K562 (cell line): ENCODE measurements at regions not wholly inside any gene's neighbourhood (a gene's known extent, or its start where the extent isn't known, plus 50 kb on each side); places are given as distances from the start of the nearest gene placed in this dataset.

Experiments used
- ATAC-seq: fragments of 200-7000 bp; cut with Tn5 transposase; 3 replicates; pipeline ENCODE4 v1.9.1; 2020; ENCODE audit warnings: moderate library complexity
- BruUV-seq: library from RNA; stranded (reverse); fragments of 400-500 nt; replicated peaks from 2 replicates; lab custom pipeline; 2021; lab: Mats Ljungman, UMichigan
- CTCF ChIA-PET: fragments of 300-600 bp; formaldehyde crosslinking; extraction: SDS; loops from one replicate; lab custom pipeline; 2021; ENCODE audit warnings: low intra/inter-chr PET ratio; lab: Yijun Ruan, JAX
- POLR2A ChIA-PET: fragments of 300-600, 350-650 bp; sonication (Branson Sonifier 250); formaldehyde crosslinking; extraction: SDS; loops from one replicate; lab custom pipeline; 2021; ENCODE audit warnings: antibody characterized with exemption, inconsistent platforms; lab: Yijun Ruan, JAX
- DNase-seq, 4 experiments: peaks; one replicate each; pipeline versions ENCODE4 v3.0.0 to v3.0.0-alpha.2; 2011 to 2018; ENCODE audit warnings: low spot score in 3 of 4, mixed read lengths in 3 of 4; ENCODE audit errors: extremely low read depth in 1 of 4
- FAIRE-seq: peaks from 2 replicates; lab custom pipeline; 2011; peaks lifted over from hg19 to GRCh38; lab: Jason Lieb, UNC
- H2AFZ ChIP-seq: 2 replicates; pipeline ENCODE4 v1.6.0; 2011; ENCODE audit warnings: low read depth, low read length, control low read depth, inconsistent platforms
- H3K27ac ChIP-seq: fragments of 200-600 bp; 3 replicates; pipeline ENCODE4 v1.8.0; 2011; ENCODE audit warnings: low read depth, mild to moderate bottlenecking, control low read depth, inconsistent platforms, low read length, moderate library complexity, mixed read lengths; ENCODE audit errors: extremely low read depth
- H3K27me3 ChIP-seq, 2 experiments: fragments of 300-600 bp in 1 of 2; 2 replicates in 1 of 2; 3 replicates in 1 of 2; pipeline versions ENCODE4 v1.6.0 to v1.8.0; 2011; ENCODE audit warnings: inconsistent platforms in 2 of 2, low read length in 2 of 2, mild to moderate bottlenecking in 1 of 2, mixed read lengths in 1 of 2, moderate library complexity in 1 of 2; ENCODE audit not compliant: control insufficient read depth in 2 of 2, insufficient read depth in 2 of 2
- H3K36me3 ChIP-seq: fragments of 300-600 bp; 3 replicates; pipeline ENCODE4 v1.8.0; 2011; ENCODE audit warnings: mild to moderate bottlenecking, low read length, inconsistent platforms; ENCODE audit not compliant: control insufficient read depth, insufficient read depth
- H3K4me1 ChIP-seq, 2 experiments: fragments of 200-600 bp in 1 of 2; replicated peaks in 1 of 2; 2 replicates in 1 of 2; 3 replicates in 1 of 2; pipeline versions ENCODE4 v1.5.1 to v1.8.0; 2011; ENCODE audit warnings: inconsistent platforms in 2 of 2, low read length in 2 of 2, mild to moderate bottlenecking in 1 of 2, mixed read lengths in 1 of 2, moderate library complexity in 1 of 2; ENCODE audit not compliant: control insufficient read depth in 2 of 2, insufficient read depth in 2 of 2
- H3K4me2 ChIP-seq: 2 replicates; pipeline ENCODE4 v1.6.1; 2011; ENCODE audit warnings: low read length, control low read depth, inconsistent platforms, mixed read lengths; ENCODE audit not compliant: insufficient read depth
- H3K4me3 ChIP-seq: fragments of 200-600 bp; sonication (generic), shearing (Covaris generic); 2 replicates; pipeline ENCODE4 v1.5.1; 2016; ENCODE audit warnings: control low read depth, inconsistent platforms
- H3K79me2 ChIP-seq: fragments of 200-600 bp; 3 replicates; pipeline ENCODE4 v1.8.0; 2011; ENCODE audit warnings: low read length, inconsistent platforms; ENCODE audit not compliant: control insufficient read depth, insufficient read depth
- H3K9ac ChIP-seq, 2 experiments: 2 replicates each; pipeline versions ENCODE4 v1.6.0 to v1.6.1; 2011; ENCODE audit warnings: low read depth in 2 of 2, low read length in 2 of 2, control low read depth in 1 of 2, inconsistent platforms in 1 of 2, mild to moderate bottlenecking in 1 of 2, mixed read lengths in 1 of 2; ENCODE audit not compliant: insufficient read depth in 1 of 2
- H3K9me1 ChIP-seq: one replicate; pipeline ENCODE4 v1.6.0; 2011; ENCODE audit warnings: inconsistent platforms, mild to moderate bottlenecking, low read length, moderate library complexity; ENCODE audit not compliant: control insufficient read depth, insufficient read depth
- H3K9me3 ChIP-seq: replicated peaks from 2 replicates; pipeline ENCODE4 v1.5.1; 2011; ENCODE audit warnings: low read depth, low read length, inconsistent platforms; ENCODE audit not compliant: control insufficient read depth, insufficient read depth
- H4K20me1 ChIP-seq: replicated peaks from 2 replicates; pipeline ENCODE4 v1.6.1; 2011; ENCODE audit warnings: low read length, inconsistent platforms, mixed read lengths; ENCODE audit not compliant: control insufficient read depth, insufficient read depth
- ARHGAP35 ChIP-seq: fragments of 450-650 bp; IDR thresholded peaks from 2 replicates; pipeline ENCODE4 v1.6.1; 2018; ENCODE audit not compliant: partially characterized antibody
- FOXA1 ChIP-seq: fragments of 450-650 bp; IDR thresholded peaks from 2 replicates; pipeline ENCODE4 v1.6.1; 2016; ENCODE audit warnings: mild to moderate bottlenecking, borderline replicate concordance
- JUNB ChIP-seq: fragments of 450-650 bp; formaldehyde crosslinking; conservative IDR thresholded peaks from 2 replicates; pipeline ENCODE4 v1.4.0; 2020; ENCODE audit warnings: mild to moderate bottlenecking
- KLF6 ChIP-seq: fragments of 250-450 bp; sonication (Bioruptor Pico); IDR thresholded peaks from 2 replicates; pipeline ENCODE4 v1.4.0; 2020; ENCODE audit warnings: mild to moderate bottlenecking, moderate library complexity, borderline replicate concordance
- POU5F1 ChIP-seq: fragments of 150-350 bp; IDR thresholded peaks from 2 replicates; pipeline ENCODE4 v1.6.1; 2014; ENCODE audit warnings: borderline replicate concordance, low read length, low read depth, mild to moderate bottlenecking; ENCODE audit not compliant: partially characterized antibody
- SPI1 ChIP-seq: IDR thresholded peaks from 2 replicates; pipeline ENCODE4 v1.6.1; 2011; ENCODE audit warnings: low read depth, low read length, control low read depth, borderline replicate concordance
- THRAP3 ChIP-seq: fragments of 450-650 bp; IDR thresholded peaks from 2 replicates; pipeline ENCODE4 v1.6.1; 2016; ENCODE audit warnings: mild to moderate bottlenecking, inconsistent platforms, borderline replicate concordance
- ZNF239 ChIP-seq: fragments of 250-450 bp; sonication (Bioruptor Pico); IDR thresholded peaks from 2 replicates; pipeline ENCODE4 v1.4.0; 2020; ENCODE audit warnings: mild to moderate bottlenecking
- WGBS: fragments of 100-300 bp; shearing (Covaris generic); methylation state at CpG from one replicate; pipeline ENCODE4 v1.1.6; 2016; ENCODE audit warnings: low coverage, mixed read lengths; ENCODE audit not compliant: insufficient coverage; ENCODE audit errors: missing lambda C conversion rate; 5-methylcytosine and 5-hydroxymethylcytosine counted together
- in situ Hi-C: fragments of 300-500 bp; cut with MboI; formaldehyde crosslinking; loops from 4 replicates; pipeline ENCODE4 v1.15.0; 2018; ENCODE audit warnings: inconsistent platforms, mixed read lengths
- intact Hi-C: fragments of 100-400 bp; cut with micrococcal nuclease; formaldehyde crosslinking; loops from 2 replicates; pipeline ENCODE4 v1.14.2; 2022
- TF ChIP-seq, protein P1 (sequence below): fragments of 250-450 bp; sonication (Bioruptor Pico); IDR thresholded peaks from 2 replicates; pipeline ENCODE4 v1.8.0; 2022; ENCODE audit warnings: moderate library complexity, mild to moderate bottlenecking, inconsistent platforms

DNA sequence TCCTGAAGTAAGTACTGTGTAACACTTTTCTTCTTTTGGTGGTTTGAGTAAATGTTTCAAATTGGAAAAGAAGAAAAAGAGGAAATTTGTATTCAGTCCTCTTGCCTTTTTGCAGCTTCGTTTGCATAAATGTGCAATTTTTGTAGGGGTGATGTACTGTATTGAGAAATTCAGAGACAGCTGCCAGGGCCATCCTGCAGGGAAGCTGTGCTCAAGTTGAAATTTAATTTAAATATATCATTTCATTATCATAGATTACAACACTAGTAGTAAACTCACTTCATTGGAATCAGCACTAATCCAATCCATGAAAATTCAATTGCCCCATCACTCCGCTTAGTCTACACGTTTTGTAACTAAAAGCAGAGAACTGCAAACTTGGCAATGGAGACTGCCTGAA lies 415.4 kb downstream of the DNAJB9 start:
- intact Hi-C loops: no loop called here
- H3K4me2 ChIP-seq: no peak overlapping the region
- WGBS: 0% methylated on average over 3 of the region's 3 CpGs
- H3K27me3 ChIP-seq: no peaks in the 10 kb centered on the region
- no peaks in the 10 kb centered on the region for H3K36me3 ChIP-seq
- H3K4me3 ChIP-seq: no peak overlapping the region
- H4K20me1 ChIP-seq: no peaks in the 10 kb centered on the region
- no peak for FAIRE-seq
- no peaks in the 10 kb centered on the region for H3K4me1 ChIP-seq
- no peaks in the 10 kb centered on the region for H3K79me2 ChIP-seq
- DNase-seq: no peak
- H3K27ac ChIP-seq: no peak overlapping the region
- BruUV-seq: no TSS peak
- ATAC-seq: no peak
- no peak overlapping the region for H2AFZ ChIP-seq
- in situ Hi-C loops: no loop called here
- no peaks in the 10 kb centered on the region for H3K9me1 ChIP-seq
- no peak for TF ChIP-seq SPI1
- TF ChIP-seq KLF6 (CRISPR knock-in tag): no peak
- TF ChIP-seq ZNF239 (CRISPR knock-in tag): no peak
- no peak for TF ChIP-seq FOXA1
- TF ChIP-seq ARHGAP35: no peak
- no peak for TF ChIP-seq THRAP3
- TF ChIP-seq, protein P1, sequence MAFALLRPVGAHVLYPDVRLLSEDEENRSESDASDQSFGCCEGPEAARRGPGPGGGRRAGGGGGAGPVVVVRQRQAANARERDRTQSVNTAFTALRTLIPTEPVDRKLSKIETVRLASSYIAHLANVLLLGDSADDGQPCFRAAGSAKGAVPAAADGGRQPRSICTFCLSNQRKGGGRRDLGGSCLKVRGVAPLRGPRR: no peak
- TF ChIP-seq POU5F1: no peak
- TF ChIP-seq JUNB (CRISPR knock-in tag): no peak
- H3K9ac ChIP-seq: no peak overlapping the region
- POLR2A ChIA-PET: no interaction called here
- no peaks in the 10 kb centered on the region for H3K9me3 ChIP-seq
- CTCF ChIA-PET: no interaction called here
